Right lung (tissue), 2 donors: ENCODE measurements at regions not wholly inside any gene's neighbourhood (a gene's known extent, or its start where the extent isn't known, plus 50 kb on each side); places are given as distances from the start of the nearest gene placed in this dataset.
"Not testable (repeated sequence)": the region's sequence is repeated elsewhere in the genome, so short reads cannot be mapped to it uniquely, and the experiment has no call there.

ENCODE experiments used
- DNase-seq, 2 donors: peaks; one replicate each; pipeline ENCODE4 v3.0.0-alpha.2; 2013

DNA sequence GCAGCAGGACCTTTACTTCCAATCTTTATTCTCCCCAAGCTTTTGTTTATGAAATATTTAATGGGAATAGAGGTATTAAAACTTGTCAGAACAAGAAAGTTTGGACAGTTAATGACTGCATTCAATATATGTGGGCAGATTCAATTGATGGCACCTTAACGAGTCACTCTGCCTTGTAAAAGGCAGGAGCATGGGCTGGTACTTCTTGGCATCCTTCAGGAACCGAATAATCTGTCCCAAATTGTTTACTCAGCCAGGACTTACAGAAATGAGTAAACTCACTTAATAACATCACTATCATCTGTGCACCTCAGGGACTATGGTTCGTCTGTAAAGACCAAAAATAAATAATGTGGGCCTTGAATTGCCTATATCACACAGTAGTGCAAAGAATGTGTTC, 1280.3 kb upstream of the TMEFF2 start:
- DNase-seq, result no peak

DNA sequence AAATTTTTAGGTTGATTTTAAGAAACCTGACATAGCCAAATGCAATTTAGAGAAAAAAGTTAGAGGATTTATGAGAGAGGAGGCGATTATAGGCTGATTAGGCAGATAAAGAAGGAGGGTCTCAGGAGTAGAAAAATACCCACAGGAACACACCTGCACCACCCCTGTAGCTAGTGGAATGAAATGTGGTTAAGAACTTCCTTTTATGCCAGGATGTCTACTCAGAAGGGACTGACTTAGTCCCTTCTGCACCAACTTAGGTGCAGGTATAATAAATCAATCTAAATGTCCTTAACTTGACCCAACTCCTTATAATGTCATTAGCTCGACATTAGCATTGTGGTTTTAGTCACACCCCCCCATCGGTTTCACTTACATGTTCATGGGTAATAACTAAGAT, 1274.5 kb upstream of the TMEFF2 start:
- no peak for DNase-seq

DNA sequence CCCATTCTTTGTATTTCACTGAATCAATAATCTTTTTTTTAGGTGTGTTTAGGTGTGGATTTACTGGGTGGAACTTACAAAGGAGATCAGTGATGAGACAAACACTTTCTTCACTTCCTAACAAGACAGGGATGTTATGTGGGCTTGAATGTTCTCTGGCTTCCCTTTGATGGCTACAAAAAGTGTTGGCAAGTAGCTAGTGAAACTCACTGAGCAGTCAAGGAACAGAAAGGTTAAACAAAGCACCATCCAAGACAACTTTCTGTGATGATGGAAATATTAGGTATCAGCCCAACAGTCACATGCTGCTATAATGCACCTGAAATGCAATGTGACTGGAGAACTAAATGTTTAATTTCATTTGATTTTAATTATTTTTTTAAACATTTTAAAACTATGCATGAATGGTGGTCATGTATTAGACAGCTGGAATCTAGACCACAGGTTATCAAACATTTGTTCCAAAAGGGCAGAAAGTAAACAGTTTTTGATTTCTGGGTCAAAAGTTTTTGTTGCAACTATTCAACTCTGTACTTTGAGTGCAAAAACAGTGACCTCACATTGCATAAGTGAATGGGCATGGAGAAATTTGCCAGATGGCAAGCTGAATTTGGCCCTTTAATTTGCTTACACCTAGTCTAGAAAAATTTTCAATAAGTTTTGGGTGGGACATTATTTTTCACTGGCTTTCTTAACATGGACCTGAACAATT, 1272.7 kb upstream of the TMEFF2 start:
- DNase-seq, result no peak

DNA sequence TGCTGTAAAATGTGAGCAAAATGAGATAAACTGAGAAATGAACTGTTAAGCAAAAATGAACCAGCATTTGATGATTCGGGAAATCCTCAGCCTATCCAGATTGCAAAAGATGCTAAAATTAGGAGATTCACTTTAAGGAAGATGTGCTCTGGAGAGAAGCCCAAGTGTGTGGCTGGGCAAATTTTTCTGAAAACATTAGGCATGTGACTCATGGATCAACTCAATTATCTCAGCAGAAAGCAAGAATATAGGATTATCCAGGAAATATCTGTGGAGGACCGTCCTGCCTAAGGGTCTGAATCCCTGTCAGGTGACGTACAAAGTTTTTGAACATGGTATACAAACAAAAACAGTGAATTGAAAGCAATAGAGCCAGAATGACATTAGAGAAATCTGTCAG, 1268.3 kb upstream of the TMEFF2 start:
- no peak for DNase-seq

DNA sequence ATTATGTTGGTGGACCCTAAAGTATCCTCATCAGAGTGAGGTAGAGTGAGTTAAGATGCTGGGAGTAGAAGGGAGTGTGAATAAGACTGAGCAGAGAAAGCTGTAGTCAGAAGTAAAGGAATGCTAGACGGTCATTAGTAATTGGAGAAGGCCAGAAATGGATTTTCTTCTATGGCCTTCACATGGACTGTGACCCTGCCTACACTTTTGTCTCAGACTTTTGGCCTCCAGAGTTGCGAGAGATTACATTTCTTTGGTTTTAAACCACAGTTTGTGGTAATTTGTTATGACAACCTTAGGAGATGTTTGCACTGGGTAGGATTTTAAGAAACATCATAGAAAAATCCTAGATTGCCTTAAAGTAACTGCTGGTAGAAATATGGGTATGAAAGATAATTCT, 1267.7 kb upstream of the TMEFF2 start:
- no peak for DNase-seq

DNA sequence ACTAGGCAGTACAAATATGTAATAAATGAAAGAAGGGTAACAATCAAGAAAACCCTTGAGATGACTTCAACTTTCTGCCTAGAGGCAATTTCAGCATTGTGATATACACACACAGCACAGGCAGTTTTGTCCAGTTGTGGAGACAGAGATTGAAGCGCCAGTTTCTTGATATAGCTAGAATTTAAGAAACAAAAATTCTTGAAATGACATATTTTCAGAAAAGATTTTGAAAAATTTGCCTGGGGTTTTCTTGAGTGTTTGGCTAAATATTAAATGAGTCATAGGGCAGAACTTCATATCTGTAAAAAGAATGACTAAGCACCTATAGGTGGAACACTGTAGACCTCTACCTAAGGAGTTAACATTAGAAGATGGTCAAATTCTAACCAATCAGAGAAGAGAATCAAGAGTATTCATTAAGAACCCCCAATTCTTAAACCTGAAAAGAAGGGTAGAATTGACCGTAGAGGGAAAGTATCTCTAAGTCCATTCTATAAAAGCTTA, 1266.8 kb upstream of the TMEFF2 start:
- no peak for DNase-seq

DNA sequence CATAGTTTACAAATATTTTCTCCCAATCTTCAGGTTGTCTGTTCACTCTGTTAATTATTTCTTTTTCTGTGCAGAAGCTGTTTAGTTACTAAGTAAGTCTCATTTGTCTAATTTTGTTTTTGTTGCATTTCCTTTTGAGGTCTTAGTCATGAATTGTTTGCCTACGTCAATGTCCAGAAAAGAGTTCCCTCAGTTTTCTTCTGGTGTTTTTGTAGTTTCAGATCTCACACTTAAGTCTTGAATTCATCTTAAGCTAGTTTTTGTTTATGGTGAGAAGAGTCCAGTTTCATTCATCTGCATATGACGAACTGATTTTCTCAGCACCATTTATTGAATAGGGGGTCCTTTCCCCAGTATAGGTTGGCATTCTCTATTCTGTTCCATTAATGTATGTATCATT, 1252.2 kb upstream of the TMEFF2 start:
- no peak for DNase-seq

DNA sequence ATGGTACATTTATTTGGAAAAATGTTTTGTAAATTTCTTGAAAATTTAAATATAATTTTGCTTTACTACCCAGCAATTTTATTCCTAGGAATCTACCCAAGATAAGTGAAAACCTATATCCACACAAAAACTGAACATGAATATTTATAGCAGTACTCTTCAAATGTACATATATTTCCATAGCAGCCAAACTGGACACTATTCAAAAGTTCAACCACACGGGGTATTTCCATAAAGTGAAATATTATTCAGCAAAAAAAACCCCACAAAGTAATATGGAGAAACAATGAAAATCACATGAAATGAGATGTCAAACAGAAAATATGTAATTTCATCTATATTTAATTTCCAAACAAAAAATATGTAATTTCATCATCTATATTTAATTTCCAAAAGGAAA, 1247.6 kb upstream of the TMEFF2 start:
- DNase-seq, result no peak

DNA sequence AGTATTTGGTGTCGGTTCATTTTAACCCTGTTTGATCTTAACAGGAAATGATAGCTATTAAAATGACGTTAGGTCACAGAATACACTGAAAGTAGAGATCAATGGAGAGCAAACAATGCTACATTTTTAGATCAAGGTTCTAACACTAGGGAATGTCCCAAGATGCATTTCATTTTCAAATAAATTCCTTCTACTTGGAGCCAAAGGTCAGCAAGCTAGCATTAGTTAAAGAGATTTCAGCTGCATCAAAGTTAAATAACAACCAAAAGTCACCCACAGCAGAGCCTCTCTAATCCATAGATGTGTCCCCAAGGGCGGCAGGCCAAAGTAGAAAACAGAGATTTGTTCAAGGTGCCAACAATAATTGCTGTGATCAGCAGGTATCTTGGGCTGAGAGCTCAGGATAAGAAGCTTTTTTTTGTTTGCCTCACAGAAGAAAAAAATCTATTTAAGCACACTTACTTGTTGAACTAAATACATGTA, 1233.6 kb upstream of the TMEFF2 start:
- DNase-seq, result no peak

DNA sequence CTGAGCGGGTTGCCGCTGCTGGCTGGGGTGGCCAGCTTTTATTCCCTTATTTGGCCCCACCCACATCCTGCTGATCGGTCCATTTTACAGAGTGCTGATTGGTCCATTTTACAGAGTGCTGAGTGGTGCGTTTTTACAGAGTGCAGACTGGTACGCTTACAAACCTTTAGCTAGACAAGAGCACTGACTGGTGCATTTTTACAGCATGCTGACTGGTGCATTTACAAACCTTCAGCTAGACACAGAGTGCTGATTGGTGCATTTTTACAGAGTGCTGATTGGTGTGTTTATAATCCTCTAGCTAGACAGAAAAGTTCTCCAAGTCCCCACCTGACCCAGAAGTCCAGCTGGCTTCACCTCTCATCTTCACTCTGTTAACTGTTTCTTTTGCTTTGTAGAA, 1217.6 kb upstream of the TMEFF2 start:
- DNase-seq, result not testable (repeated sequence)

DNA sequence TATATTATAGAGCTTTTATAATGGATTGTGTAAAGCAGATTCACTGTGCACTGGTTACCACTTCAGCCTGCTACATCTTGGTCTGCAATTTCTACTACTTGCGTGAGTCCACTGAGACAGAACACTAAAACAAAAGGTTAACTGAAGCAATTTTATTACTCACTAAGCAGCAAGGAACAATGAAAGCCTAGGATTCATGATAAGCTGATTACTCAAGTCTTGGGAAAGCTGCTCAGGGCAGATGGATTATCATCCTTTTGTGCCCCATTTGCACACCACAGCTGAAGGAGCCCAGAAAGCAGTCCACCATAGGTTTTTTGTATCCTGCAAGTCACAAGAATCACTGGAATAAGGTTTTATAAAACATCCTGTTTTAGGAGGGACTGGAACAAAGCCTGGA, 1215.2 kb upstream of the TMEFF2 start:
- DNase-seq, result no peak

DNA sequence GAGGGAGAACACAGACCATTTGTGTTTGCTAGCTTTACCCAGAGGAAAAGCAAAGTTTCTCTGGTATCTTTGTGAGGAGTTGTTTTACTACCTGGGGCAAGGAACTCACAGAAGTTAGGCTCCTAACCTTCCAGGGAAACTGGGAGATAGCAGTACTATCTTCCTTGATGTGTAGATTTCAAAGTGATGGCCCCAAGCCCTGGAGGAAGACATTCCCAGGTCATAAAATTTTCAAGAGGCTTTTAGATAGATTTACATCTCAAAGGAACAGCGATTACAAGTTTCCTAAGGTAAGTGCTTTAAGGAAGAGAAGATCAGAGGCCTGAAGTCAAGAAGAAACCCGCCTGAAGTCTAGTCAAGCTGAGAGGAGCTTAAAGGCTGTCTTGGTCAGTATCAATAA, 1187.8 kb upstream of the TMEFF2 start:
- no peak for DNase-seq

DNA sequence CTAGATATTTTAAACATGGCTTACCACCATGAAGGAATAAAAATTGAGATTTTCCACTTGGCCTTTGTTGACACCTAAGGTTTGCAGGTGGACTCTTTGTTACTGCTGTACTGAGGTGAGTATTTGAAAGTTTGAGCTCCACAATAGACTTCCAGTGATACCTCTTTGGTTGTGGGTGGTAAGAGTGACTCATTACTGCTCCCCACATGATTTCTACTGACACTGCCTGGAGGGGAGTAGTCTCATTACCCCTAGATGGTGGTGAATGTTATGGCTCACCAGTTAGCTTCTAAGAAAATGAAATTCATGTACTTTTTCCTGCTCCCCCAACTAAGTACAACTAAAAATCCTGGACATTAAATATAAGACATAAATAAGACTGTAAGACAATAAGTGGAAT, 1183.1 kb upstream of the TMEFF2 start:
- no peak for DNase-seq

DNA sequence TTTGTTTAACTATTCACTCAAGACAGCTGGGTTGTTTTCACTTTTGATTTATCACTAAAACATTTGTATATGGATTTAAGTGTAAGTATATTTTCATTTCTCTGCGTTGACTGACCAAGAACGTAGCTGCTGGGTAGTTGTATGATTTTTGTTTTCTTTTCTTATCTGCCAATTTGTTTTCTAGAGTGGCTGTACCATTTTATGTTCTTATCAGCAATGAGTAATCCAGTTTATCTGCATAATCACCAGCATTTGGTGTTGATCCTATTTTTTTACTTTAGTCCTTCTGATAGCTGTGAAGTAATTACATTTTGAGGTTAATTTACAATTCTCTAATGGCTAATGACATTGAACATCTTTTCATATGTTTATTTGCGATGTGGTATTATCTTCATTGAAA, 1178.4 kb upstream of the TMEFF2 start:
- no peak for DNase-seq

DNA sequence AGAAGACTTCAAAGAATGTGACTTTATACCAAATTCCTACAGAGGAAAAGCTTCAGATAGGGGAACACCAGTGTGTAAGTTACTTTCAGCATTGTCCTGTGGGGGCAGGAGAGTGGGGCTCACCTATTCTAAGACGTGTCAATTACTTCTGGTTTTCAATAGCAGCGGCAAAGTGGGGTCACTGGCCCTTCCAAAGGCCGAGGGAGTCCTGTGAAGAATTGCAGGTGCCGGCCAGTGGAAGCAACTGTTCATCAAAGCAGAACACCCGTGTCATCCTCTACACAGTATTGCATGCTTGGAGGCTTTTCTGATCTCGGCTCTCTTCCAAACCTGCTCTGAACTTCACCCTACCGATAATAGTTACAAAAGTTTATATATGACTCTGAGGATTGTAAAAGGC, 1176.5 kb upstream of the TMEFF2 start:
- no peak for DNase-seq

DNA sequence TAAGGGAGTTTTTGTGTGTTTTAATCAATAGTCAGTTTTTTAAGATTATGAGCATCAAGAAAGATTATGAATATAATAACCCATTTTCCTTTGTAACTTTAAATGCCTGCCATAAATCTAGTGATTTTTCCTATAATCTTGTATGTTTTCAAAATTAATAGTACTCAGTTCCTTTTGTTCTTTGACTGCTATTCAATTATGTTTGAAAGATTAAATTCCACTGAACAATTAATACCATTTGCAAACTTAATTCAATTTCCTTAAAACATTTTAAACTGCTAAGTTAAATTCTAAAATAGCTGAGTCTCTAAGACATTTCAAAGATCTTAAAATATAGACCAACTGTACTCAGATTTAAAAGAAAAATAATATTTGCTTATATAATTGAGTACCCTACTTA, 1173.9 kb upstream of the TMEFF2 start:
- no peak for DNase-seq

DNA sequence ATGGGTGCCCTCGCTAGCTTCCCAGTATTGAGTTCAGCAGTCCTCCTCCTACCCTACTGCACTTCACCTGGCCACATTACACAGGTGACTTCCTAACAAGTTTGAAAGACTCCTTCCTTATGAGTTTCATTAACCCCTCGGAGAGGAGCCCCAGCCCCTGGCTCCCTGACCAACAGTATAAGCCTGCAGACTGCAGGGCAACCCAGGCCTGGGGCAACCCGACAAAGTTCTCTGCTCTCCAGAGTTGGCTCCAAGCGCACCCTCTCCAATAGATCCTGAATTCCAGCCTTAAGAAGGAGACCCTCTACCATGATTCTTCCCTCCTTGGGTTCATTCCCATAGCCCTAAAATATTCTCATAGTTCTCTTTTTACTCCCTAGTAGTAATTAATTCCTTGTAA, 1162.8 kb upstream of the TMEFF2 start:
- DNase-seq, result no peak

DNA sequence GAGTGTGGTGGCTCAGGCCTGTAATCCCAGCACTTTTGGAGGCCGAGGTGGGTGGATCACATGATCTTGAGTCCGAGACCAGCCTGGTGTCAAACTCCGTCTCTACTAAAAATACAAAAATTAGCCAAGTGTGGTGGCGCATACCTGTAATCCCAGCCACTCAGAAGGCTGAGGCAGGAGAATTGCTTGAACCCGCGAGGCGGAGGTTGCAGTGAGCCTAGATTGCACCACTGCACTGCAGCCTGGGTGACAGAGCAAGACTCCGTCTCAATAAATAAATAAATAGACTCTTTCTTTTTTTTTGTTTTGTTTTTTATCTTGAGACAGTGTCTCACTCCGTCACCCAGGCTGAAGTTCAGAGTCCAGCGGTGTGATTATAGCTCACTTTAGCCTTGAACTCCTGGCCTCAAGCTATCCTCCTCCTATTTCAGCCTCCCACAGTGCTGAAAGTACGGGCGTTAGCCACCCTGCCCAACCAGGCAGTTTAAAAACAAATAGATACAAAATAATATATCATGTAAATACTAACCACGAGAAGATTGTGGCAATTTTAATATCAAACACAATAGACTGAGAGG, 1158.0 kb upstream of the TMEFF2 start:
- DNase-seq, result not testable (repeated sequence)

DNA sequence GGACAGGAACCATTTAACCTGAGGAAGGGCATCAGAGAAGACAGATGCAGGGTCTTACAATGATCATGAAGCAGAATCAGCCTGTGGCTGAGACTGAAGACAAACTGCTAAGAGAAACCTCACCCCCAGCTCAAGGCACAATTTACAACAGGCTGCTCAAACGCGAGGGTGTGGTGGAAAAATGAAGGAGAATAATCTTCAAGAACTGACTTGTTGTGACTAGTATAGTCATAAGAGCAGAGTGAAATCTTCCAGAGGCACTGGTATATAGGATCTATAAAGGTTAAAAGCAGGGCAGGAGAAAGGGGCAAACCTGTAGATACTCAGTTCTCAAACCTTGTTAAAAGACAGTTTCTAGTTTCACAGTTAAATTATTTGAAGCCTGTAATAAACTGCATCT, 1155.8 kb upstream of the TMEFF2 start:
- no peak for DNase-seq

DNA sequence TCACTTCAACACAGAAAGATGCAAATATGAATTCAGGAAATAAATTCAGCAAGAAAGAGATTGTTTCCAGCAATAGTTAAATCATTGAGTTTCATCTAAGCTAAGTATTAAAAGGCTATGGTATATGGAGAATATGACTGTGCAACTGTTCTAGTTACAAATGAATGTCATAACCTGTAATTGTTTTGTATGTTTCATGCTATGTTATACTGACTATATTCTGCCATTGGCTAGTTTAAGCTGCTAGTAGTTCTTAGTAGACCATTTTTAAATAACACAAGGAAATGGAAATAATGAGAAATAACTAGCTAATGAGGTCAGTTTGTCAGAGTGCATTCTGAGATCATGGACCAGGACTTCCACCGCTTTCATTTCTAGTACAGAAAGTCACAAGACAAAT, 1154.9 kb upstream of the TMEFF2 start:
- no peak for DNase-seq

DNA sequence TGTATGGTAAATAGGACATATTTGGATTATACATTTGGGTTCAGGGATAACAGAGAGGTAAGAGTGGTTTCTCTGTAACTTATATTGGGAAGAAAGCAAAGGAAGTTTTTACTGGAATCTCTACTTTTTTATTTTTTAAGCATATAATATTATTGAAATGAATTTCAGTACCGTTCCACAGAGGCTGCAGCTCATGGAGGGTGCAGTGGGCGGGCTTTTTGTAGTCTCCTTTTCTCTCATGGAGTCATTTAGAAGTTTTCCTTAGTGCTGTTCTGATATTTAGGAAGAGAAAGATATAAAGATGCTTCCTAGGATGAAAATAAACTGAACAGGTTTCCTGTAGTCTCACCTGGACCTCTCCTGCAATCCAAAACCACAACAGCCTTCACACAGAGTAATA, 1153.3 kb upstream of the TMEFF2 start:
- DNase-seq, result no peak

DNA sequence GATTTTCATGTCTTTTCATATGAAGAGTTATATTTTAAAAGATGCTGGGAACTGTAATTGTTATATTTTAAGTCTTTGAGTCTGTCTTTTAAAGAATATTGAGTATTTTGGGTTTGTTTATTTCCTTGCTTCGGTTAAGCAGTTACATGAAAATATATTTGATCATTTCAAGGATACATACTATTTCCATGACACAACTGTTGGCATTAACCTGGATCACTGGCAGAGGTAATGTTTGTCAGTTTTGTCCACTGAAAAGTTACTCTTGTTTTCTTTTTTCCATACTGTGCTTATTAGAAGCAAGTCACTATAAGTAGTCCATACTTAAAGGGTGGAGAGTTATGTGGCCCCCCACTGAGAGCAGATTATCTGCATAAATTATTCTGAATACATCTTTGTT, 1142.0 kb upstream of the TMEFF2 start:
- DNase-seq, result no peak

DNA sequence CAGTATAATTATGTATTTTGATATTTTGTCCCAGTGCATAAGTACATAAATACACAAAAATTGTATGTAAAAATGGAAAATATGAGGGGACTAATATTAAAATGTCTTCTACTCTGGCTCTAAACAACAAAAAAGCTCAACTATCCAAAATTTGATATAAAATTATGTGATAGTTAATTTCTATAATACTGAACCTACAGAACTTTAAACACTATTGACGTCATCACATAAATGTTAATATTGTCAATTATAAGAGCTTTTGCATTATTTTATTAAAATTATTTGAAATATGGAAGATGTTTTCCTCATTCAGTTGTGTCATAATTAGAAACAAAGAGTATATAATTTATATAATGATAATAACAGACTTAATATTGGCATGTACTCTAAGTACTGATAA, 1139.7 kb upstream of the TMEFF2 start:
- no peak for DNase-seq

DNA sequence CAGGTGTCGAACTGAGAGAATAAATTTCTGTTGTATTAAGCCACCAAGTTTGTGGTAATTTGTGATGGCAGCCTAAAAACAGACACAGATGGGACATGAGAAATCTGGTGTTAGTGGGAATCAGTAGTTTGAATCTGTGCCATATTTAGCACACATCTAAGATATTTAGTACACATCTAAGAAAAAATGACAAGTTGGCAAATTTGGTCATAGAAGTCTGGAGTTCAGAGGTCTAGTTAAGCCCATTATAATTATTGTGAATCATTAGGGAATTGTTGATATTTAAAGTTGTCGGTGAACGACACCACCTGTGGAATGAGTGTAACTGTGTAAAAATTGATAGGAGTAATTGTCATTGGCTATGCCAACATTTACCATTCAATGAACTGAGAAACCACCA, 1138.8 kb upstream of the TMEFF2 start:
- no peak for DNase-seq
